GM19035 (cell line): ENCODE measurements at regions not wholly inside any gene's neighbourhood (a gene's known extent, or its start where the extent isn't known, plus 50 kb on each side); places are given as distances from the start of the nearest gene placed in this dataset.
"Not testable (repeated sequence)": the region's sequence is repeated elsewhere in the genome, so short reads cannot be mapped to it uniquely, and the experiment has no call there.

Experiments
- ATAC-seq: cut with Tn5 transposase; IDR thresholded peaks from one replicate; pipeline ENCODE4 v1.9.1; 2021; ENCODE audit not compliant: unreplicated experiment

GRCh38 chr2:217353591-217353990, 493.7 kb upstream of the TNP1 start:
- ATAC-seq: no peak

- no peak for ATAC-seq
Observed at GRCh38 chr2:217351378-217351777, 491.5 kb upstream of the TNP1 start.

GRCh38 chr2:217349251-217349650, 489.4 kb upstream of the TNP1 start:
- no peak for ATAC-seq

- not testable (repeated sequence) for ATAC-seq
Observed at GRCh38 chr2:217347630-217348029, 487.8 kb upstream of the TNP1 start.

GRCh38 chr2:217346043-217346442, 486.2 kb upstream of the TNP1 start:
- ATAC-seq: not testable (repeated sequence)

- ATAC-seq: no peak
Observed at GRCh38 chr2:217340899-217341298, 481.0 kb upstream of the TNP1 start.

GRCh38 chr2:217340176-217340575, 480.3 kb upstream of the TNP1 start:
- ATAC-seq: no peak

- no peak for ATAC-seq
Observed at GRCh38 chr2:217339753-217340152, 479.9 kb upstream of the TNP1 start.

- ATAC-seq: no peak
Observed at GRCh38 chr2:217338306-217338916, 478.5 kb upstream of the TNP1 start.

- ATAC-seq: no peak
Observed at GRCh38 chr2:217337771-217338170, 477.9 kb upstream of the TNP1 start.

GRCh38 chr2:217336694-217337093, 476.8 kb upstream of the TNP1 start:
- ATAC-seq: no peak

GRCh38 chr2:217335341-217335966, 475.6 kb upstream of the TNP1 start:
- no peak for ATAC-seq

GRCh38 chr2:217334561-217334960, 474.7 kb upstream of the TNP1 start:
- ATAC-seq: no peak

GRCh38 chr2:217332866-217333265, 473.0 kb upstream of the TNP1 start:
- no peak for ATAC-seq

- ATAC-seq: no peak
Observed at GRCh38 chr2:217332417-217332791, 472.5 kb upstream of the TNP1 start.

- no peak for ATAC-seq
Observed at GRCh38 chr2:217331523-217332416, 471.9 kb upstream of the TNP1 start.

GRCh38 chr2:217330647-217331046, 470.8 kb upstream of the TNP1 start:
- ATAC-seq: no peak

GRCh38 chr2:217329023-217329431, 469.2 kb upstream of the TNP1 start:
- ATAC-seq: no peak

GRCh38 chr2:217328622-217328978, 468.7 kb upstream of the TNP1 start:
- no peak for ATAC-seq

GRCh38 chr2:217327953-217328621, 468.2 kb upstream of the TNP1 start:
- no peak for ATAC-seq

- ATAC-seq: no peak
Observed at GRCh38 chr2:217326238-217327022, 466.6 kb upstream of the TNP1 start.
